ENCODE measurements at regions not wholly inside any gene's neighbourhood (a gene's known extent, or its start where the extent isn't known, plus 50 kb on each side); places are given as distances from the start of the nearest gene placed in this dataset.

DNA sequence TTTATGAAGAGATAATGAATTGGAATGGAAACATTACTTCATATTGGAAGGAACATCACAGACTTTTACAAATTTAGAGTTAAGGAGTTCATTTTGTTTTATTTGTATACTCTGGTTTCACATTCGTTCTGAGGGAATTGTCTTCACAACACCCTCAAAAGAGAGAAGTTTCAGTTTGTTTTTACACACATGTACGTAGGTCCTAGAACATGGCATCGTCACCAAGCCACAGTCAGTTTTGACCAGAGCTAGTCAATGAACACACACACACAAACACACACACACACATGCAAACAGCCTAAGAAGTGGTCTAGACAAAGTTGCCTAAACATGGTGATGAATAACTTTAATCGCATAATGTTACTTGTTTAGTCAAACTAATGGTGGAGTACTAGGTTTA lies 427.9 kb upstream of the BCHE start:
- WGBS, 2 experiments (ENCODE audit: extremely low coverage in 2 of 2, insufficient read length in 1 of 2): no CpG with 5 or more reads among the region's 4 CpGs
- Histone ChIP-seq H2BK15ac (ENCODE audit: low read depth, low read length) (no peak overlapping the region), H3K56ac (ENCODE audit: extremely low read depth, insufficient read depth, low read length) (no peak overlapping the region), H3K23ac (ENCODE audit: low read depth, low read length) (no peak overlapping the region), H2BK120ac (ENCODE audit: low read depth, low read length) (no peak overlapping the region), H3K4me3 (ENCODE audit: insufficient read depth, low read depth, low read length) (no peak overlapping the region), H3K27ac (ENCODE audit: insufficient read depth, low read length) (no peak overlapping the region), H3K14ac (replicated peaks; ENCODE audit: low read depth, low read length) (no peak overlapping the region), H2AK5ac (ENCODE audit: low read depth, low read length) (no peak overlapping the region), H4K20me1 (ENCODE audit: insufficient read depth, low read length) (no peaks in the 10 kb centered on the region), H3K4me2 (ENCODE audit: low read depth, low read length) (no peak overlapping the region), H4K8ac (ENCODE audit: low read depth in 2 of 2, low read length in 2 of 2) (no peak overlapping the region), H3K9ac (ENCODE audit: low read depth, low read length) (no peak overlapping the region), H3K27me3 (ENCODE audit: control insufficient read depth, insufficient read depth, low read length) (no peaks in the 10 kb centered on the region), H4K5ac (ENCODE audit: low read depth, low read length) (no peak overlapping the region), H3K79me1 (ENCODE audit: low read depth in 1 of 2, low read length in 2 of 2) (no peaks in the 10 kb centered on the region), H2BK20ac (ENCODE audit: low read depth, low read length) (no peak overlapping the region), H3K36me3 (ENCODE audit: control insufficient read depth, insufficient read depth, low read length) (no peaks in the 10 kb centered on the region), H3K9me3 (ENCODE audit: control insufficient read depth, insufficient read depth, low read length) (no peaks in the 10 kb centered on the region), H3K9me1 (ENCODE audit: insufficient read depth, low read length) (no peaks in the 10 kb centered on the region), H3K4ac (ENCODE audit: low read depth, low read length) (no peak overlapping the region), H3K18ac (ENCODE audit: low read depth, low read length) (no peak overlapping the region), H2BK5ac (ENCODE audit: low read depth, low read length, poor library complexity, severe bottlenecking) (no peak overlapping the region), H3K4me1 (ENCODE audit: control insufficient read depth, insufficient read depth, low read length) (no peaks in the 10 kb centered on the region), H2AK9ac (replicated peaks; ENCODE audit: low read depth, low read length, poor library complexity) (no peak overlapping the region), H2AFZ (replicated peaks; ENCODE audit: low read length, poor library complexity) (no peak overlapping the region), H4K91ac (ENCODE audit: insufficient read depth, low read depth, low read length) (no peak overlapping the region)
- ATAC-seq (ENCODE audit: low read depth): no peak
- no TSS peak for BruUV-seq (replicated peaks)
- POLR2A ChIA-PET (ENCODE audit: unreplicated experiment): no interaction called here
- TF ChIP-seq RAD21 (IDR thresholded peaks at IDR 0.05; ENCODE audit: low read length) (no peak), RFX5 (IDR thresholded peaks at IDR 0.05; ENCODE audit: low read depth, low read length) (no peak), FOS (IDR thresholded peaks at IDR 0.05; ENCODE audit: low read depth, low read length) (no peak), RCOR1 (IDR thresholded peaks at IDR 0.05; ENCODE audit: insufficient replicate concordance, low read length) (no peak), MXI1 (IDR thresholded peaks at IDR 0.05; ENCODE audit: borderline replicate concordance, low read depth, low read length) (no peak), SMC3 (IDR thresholded peaks at IDR 0.05; ENCODE audit: low read depth, low read length) (no peak), MAZ (IDR thresholded peaks at IDR 0.05; ENCODE audit: borderline replicate concordance, low read depth, low read length) (no peak), CHD1 (IDR thresholded peaks at IDR 0.05; ENCODE audit: low read depth, low read length) (no peak), POLR2A (IDR thresholded peaks at IDR 0.05; ENCODE audit: low read depth, low read length) (no peak), NFE2L2 (IDR thresholded peaks at IDR 0.05; ENCODE audit: low read depth, low read length) (no peak), BHLHE40 (IDR thresholded peaks at IDR 0.05; ENCODE audit: low read depth, low read length) (no peak), MAFK (IDR thresholded peaks at IDR 0.05; ENCODE audit: low read depth, low read length) (no peak), CEBPB (IDR thresholded peaks at IDR 0.05; ENCODE audit: low read depth, low read length) (no peak)
- TF ChIP-seq, protein P1, sequence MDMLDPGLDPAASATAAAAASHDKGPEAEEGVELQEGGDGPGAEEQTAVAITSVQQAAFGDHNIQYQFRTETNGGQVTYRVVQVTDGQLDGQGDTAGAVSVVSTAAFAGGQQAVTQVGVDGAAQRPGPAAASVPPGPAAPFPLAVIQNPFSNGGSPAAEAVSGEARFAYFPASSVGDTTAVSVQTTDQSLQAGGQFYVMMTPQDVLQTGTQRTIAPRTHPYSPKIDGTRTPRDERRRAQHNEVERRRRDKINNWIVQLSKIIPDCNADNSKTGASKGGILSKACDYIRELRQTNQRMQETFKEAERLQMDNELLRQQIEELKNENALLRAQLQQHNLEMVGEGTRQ (IDR thresholded peaks at IDR 0.05; ENCODE audit: low read depth, low read length): no peak
- TF ChIP-seq, protein P2, sequence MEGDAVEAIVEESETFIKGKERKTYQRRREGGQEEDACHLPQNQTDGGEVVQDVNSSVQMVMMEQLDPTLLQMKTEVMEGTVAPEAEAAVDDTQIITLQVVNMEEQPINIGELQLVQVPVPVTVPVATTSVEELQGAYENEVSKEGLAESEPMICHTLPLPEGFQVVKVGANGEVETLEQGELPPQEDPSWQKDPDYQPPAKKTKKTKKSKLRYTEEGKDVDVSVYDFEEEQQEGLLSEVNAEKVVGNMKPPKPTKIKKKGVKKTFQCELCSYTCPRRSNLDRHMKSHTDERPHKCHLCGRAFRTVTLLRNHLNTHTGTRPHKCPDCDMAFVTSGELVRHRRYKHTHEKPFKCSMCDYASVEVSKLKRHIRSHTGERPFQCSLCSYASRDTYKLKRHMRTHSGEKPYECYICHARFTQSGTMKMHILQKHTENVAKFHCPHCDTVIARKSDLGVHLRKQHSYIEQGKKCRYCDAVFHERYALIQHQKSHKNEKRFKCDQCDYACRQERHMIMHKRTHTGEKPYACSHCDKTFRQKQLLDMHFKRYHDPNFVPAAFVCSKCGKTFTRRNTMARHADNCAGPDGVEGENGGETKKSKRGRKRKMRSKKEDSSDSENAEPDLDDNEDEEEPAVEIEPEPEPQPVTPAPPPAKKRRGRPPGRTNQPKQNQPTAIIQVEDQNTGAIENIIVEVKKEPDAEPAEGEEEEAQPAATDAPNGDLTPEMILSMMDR (conservative IDR thresholded peaks at IDR 0.05; ENCODE audit: low read depth, low read length): no peak
- TF ChIP-seq, protein P3, sequence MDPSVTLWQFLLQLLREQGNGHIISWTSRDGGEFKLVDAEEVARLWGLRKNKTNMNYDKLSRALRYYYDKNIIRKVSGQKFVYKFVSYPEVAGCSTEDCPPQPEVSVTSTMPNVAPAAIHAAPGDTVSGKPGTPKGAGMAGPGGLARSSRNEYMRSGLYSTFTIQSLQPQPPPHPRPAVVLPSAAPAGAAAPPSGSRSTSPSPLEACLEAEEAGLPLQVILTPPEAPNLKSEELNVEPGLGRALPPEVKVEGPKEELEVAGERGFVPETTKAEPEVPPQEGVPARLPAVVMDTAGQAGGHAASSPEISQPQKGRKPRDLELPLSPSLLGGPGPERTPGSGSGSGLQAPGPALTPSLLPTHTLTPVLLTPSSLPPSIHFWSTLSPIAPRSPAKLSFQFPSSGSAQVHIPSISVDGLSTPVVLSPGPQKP (IDR thresholded peaks at IDR 0.05; ENCODE audit: borderline replicate concordance, low read depth, low read length): no peak
- dilution Hi-C loops (cut with HindIII; ENCODE audit: low sequenced_read_pairs, unreplicated experiment) (no loop called here), intact Hi-C loops (cut with micrococcal nuclease) (no loop called here), in situ Hi-C loops (cut with MboI; ENCODE audit: low sequenced_read_pairs) (no loop called here)
- no peak for DNase-seq
- CTCF ChIA-PET: no interaction called here

Measured in IMR-90 (cell line).